Lung (tissue), 11 donors: ENCODE measurements at regions not wholly inside any gene's neighbourhood (a gene's known extent, or its start where the extent isn't known, plus 50 kb on each side); places are given as distances from the start of the nearest gene placed in this dataset.
A peak's percentile ranks its signal among the peaks of the same experiment; 100 is the strongest.
"Not testable (repeated sequence)": the region's sequence is repeated elsewhere in the genome, so short reads cannot be mapped to it uniquely, and the experiment has no call there.

ENCODE experiments used
- ATAC-seq: fragments of 200-7000 bp; cut with Tn5 transposase; one replicate; pipeline ENCODE4 v1.9.1; 2020; ENCODE audit warnings: moderate number of reproducible peaks; ENCODE audit not compliant: insufficient read depth, low FRiP score
- DNase-seq, 3 donors: peaks; one replicate each; pipeline ENCODE4 v3.0.0-alpha.2; 2013 to 2017
- H3K27ac ChIP-seq, 2 donors: one replicate each; pipeline ENCODE4 v1.5.1; 2013; ENCODE audit warnings: mild to moderate bottlenecking in 2 of 2, moderate library complexity in 2 of 2, control low read depth in 1 of 2, inconsistent platforms in 1 of 2, low read depth in 1 of 2, low read length in 1 of 2
- H3K27me3 ChIP-seq, 3 donors: one replicate each; pipeline ENCODE4 v1.5.1; 2013; ENCODE audit warnings: low read length in 2 of 3; ENCODE audit not compliant: control insufficient read depth in 3 of 3, insufficient read depth in 3 of 3
- H3K36me3 ChIP-seq, 4 donors: one replicate each; pipeline ENCODE4 v1.5.1; 2013; ENCODE audit warnings: low read length in 4 of 4, mild to moderate bottlenecking in 1 of 4, moderate library complexity in 1 of 4; ENCODE audit not compliant: control insufficient read depth in 4 of 4, insufficient read depth in 4 of 4
- H3K4me1 ChIP-seq, 5 donors: one replicate each; pipeline ENCODE4 v1.5.1; 2013; ENCODE audit warnings: low read length in 5 of 5, mild to moderate bottlenecking in 2 of 5, moderate library complexity in 1 of 5; ENCODE audit not compliant: control insufficient read depth in 5 of 5, insufficient read depth in 5 of 5
- H3K4me3 ChIP-seq: one replicate; pipeline ENCODE4 v1.5.1; 2013; ENCODE audit warnings: mild to moderate bottlenecking, control low read depth, moderate library complexity
- H3K9ac ChIP-seq, 2 donors: one replicate each; pipeline ENCODE4 v1.5.1; 2013; ENCODE audit warnings: low read length in 2 of 2, control low read depth in 1 of 2; ENCODE audit not compliant: insufficient read depth in 1 of 2
- H3K9me3 ChIP-seq, 4 donors: one replicate each; pipeline ENCODE4 v1.5.1; 2013; ENCODE audit warnings: low read length in 3 of 4, mild to moderate bottlenecking in 1 of 4, moderate library complexity in 1 of 4; ENCODE audit not compliant: control insufficient read depth in 4 of 4, insufficient read depth in 3 of 4
- WGBS, 2 donors: extraction: QIAGEN DNeasy Blood & Tissue Kit; methylation state at CpG; one replicate each; pipeline ENCODE4 v1.1.7; 2013; 5-methylcytosine and 5-hydroxymethylcytosine counted together
- TF ChIP-seq, protein P1 (sequence below): IDR thresholded peaks from 2 replicates; pipeline ENCODE4 v1.5.1; 2012; ENCODE audit warnings: mild to moderate bottlenecking; ENCODE audit errors: control extremely low read depth, extremely low read depth
- donor health status: control.
- donor health status: control.
- donor health status: Bipolar disorder and iron deficiency.
- donor health status: healthy.
- donor health status: DM: yes; HTN: yes; CAD: no.

DNA sequence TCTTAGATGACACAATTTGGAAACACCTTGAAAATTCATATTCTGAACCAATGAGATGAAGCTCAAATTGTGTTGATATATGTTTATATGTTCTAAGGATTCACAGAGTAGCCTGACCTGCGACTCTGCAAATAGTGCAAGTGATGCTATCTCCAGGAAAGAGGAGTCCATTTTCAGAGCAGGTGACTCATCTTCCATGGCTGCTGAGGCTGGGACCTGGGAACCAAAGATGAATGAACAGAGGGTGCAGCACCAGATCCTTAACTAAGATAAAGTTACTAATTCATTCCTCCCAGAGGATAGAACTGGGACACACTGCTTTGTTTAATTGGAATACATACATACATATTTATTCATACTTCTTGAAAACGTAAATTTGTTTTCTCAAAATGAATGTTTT lies 240.6 kb upstream of the SEMA3C start:
- WGBS, 2 donors, result 90 to 96% methylated on average over 2 of the region's 2 CpGs
- TF ChIP-seq, protein P1, sequence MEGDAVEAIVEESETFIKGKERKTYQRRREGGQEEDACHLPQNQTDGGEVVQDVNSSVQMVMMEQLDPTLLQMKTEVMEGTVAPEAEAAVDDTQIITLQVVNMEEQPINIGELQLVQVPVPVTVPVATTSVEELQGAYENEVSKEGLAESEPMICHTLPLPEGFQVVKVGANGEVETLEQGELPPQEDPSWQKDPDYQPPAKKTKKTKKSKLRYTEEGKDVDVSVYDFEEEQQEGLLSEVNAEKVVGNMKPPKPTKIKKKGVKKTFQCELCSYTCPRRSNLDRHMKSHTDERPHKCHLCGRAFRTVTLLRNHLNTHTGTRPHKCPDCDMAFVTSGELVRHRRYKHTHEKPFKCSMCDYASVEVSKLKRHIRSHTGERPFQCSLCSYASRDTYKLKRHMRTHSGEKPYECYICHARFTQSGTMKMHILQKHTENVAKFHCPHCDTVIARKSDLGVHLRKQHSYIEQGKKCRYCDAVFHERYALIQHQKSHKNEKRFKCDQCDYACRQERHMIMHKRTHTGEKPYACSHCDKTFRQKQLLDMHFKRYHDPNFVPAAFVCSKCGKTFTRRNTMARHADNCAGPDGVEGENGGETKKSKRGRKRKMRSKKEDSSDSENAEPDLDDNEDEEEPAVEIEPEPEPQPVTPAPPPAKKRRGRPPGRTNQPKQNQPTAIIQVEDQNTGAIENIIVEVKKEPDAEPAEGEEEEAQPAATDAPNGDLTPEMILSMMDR, result no peak
- Histone ChIP-seq H3K27me3 (no peaks in the 10 kb centered on the region), H3K36me3 (no peaks in the 10 kb centered on the region), H3K9me3 (no peaks in the 10 kb centered on the region), H3K4me3 (no peak overlapping the region), H3K4me1 (peaks cover 0 to 4% (median 0%) of the 10 kb centered on the region in 5 donors), H3K9ac (no peak overlapping the region), H3K27ac (no peak overlapping the region)
- ATAC-seq (no peak), DNase-seq (no peak)

DNA sequence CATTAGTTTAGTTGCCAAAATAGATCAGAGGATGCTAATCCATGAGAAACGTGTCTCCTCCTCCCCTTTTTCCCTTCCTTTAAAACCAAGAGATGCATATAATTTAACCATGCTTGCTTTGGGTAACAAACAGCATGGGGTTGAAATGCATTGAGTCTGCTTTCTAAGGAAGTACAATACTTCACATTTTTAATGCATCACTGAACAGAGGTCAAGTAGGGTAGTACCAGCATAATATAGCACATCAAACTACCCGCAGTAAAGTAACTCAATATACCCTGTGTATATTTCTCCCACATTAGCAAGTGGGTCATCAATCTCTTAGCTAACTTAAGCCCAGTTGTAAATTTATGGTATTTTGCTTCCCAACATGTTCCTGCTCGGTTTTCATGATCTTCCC lies 239.3 kb upstream of the SEMA3C start:
- H3K4me3 ChIP-seq, result no peak overlapping the region
- no peaks in the 10 kb centered on the region for H3K27me3 ChIP-seq
- peaks cover 0 to 4% (median 0%) of the 10 kb centered on the region in 5 donors for H3K4me1 ChIP-seq
- no peak overlapping the region for H3K9ac ChIP-seq
- no peaks in the 10 kb centered on the region for H3K36me3 ChIP-seq
- DNase-seq, result no peak
- TF ChIP-seq, protein P1, result no peak
- 73 to 88% methylated on average over 3 of the region's 3 CpGs for WGBS, 2 donors
- H3K27ac ChIP-seq, result no peak overlapping the region
- H3K9me3 ChIP-seq, result no peaks in the 10 kb centered on the region
- no peak for ATAC-seq

DNA sequence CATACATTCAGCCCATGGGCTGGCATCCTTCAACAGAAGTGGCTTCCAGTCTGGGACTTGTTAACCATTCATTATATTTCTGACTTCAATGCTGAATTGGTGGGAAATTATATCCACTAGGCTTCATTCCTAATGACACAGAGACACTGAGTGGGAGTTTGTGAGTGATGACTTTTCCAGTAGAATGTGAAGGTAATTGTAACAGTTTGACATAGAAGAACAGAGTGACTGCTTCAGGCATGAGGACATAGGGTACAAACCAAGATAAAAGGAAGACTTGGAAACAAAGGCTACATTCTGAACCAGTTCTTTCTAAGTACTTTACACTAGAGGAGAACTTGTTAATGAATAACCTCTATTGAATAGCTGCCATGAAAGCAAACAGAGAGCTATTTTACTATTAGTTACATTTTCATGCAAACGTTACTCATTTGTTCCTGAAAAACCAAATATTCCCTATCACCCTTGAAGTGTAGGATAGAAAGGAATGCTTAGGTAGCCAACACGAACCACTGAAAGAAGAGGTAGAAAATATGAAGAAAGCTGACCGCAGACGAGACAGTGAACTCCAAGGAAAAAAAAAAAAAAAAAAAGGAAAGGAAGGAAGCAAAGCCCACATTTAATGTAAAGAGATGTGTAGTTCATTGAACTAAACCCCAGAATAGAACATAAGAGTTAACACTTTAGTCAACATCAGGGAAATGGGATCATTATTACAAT lies 237.0 kb upstream of the SEMA3C start:
- Histone ChIP-seq H3K27ac (no peak overlapping the region), H3K4me3 (no peak overlapping the region), H3K27me3 (no peaks in the 10 kb centered on the region), H3K36me3 (no peaks in the 10 kb centered on the region), H3K4me1 (no peaks in the 10 kb centered on the region), H3K9ac (no peak overlapping the region), H3K9me3 (no peaks in the 10 kb centered on the region)
- WGBS, 2 donors, result 69 to 84% methylated on average over 4 of the region's 4 CpGs
- ATAC-seq (peak; percentile 41), DNase-seq (peak in 2 of 3 donors; percentile 68 to 81)
- TF ChIP-seq, protein P1, result no peak

DNA sequence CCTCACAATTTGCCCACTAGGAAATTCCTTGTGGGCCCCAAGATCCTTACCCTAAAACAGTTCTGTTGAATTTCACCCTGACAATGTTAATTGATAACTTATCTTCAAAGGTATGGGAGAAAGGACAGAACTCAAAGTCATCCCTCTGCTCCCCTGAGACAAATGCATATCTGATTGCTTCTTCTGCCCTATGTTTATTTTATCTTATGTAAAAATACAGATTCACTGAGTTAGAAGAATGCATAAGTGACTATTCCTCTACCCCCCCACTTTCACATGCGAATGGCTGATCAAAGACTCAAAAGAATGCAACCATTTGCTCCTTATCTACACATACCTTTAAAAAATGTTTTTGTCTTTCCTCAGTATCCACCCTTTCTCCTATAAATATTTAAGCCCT lies 235.7 kb upstream of the SEMA3C start:
- Histone ChIP-seq H3K4me3 (no peak overlapping the region), H3K9ac (no peak overlapping the region), H3K27ac (no peak overlapping the region), H3K36me3 (no peaks in the 10 kb centered on the region), H3K9me3 (no peaks in the 10 kb centered on the region), H3K4me1 (no peaks in the 10 kb centered on the region), H3K27me3 (no peaks in the 10 kb centered on the region)
- no peak for ATAC-seq
- DNase-seq, result no peak
- TF ChIP-seq, protein P1, result no peak
- 79 to 95% methylated on average over 1 of the region's 1 CpG for whole genome bisulfite sequencing, 2 donors

DNA sequence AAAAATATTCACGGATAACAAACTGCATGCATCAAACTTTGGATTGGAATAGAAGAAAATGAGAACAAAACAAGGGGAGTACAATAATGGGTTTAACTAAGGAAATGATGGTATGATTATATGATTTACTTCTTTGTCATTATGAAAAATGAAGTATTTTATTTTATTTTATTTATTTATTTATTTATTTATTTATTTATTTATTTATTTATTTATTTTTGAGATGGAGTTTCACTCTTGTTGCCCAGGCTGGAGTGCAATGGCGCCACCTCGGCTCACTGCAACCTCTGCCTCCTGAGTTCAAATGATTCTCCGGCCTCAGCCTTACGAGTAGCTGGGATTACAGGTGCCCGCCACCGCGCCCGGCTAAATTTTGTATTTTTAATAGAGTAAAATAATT lies 234.1 kb upstream of the SEMA3C start:
- H3K9ac ChIP-seq, DNase-seq, H3K9me3 ChIP-seq, H3K4me1 ChIP-seq, H3K4me3 ChIP-seq, ATAC-seq, H3K27me3 ChIP-seq, H3K36me3 ChIP-seq, H3K27ac ChIP-seq: not testable (repeated sequence)
- 96% methylated on average over 9 of the region's 9 CpGs for WGBS, 2 donors
